Testis (tissue), 2 donors: ENCODE measurements at regions not wholly inside any gene's neighbourhood (a gene's known extent, or its start where the extent isn't known, plus 50 kb on each side); places are given as distances from the start of the nearest gene placed in this dataset.

Experiments used
- CTCF ChIP-seq, 3 experiments: fragments of 450-650 bp in 2 of 3; fragments of 200-600 bp in 1 of 3; sonication (generic) in 1 of 3; IDR thresholded peaks; one replicate each; pipeline ENCODE4 v1.5.1; 2016 to 2019; ENCODE audit warnings: antibody characterized with exemption in 3 of 3, mild to moderate bottlenecking in 2 of 3, moderate library complexity in 1 of 3
- POLR2A ChIP-seq: fragments of 450-650 bp; IDR thresholded peaks from one replicate; pipeline ENCODE4 v1.6.1; 2017; ENCODE audit warnings: antibody characterized with exemption, mild to moderate bottlenecking, moderate library complexity

GRCh38 chr1:22228505-22228911 lies 85.6 kb upstream of the WNT4 start:
- TF ChIP-seq POLR2A (no peak), CTCF (IDR thresholded peaks at IDR 0.05) (no peak)
